GM21737 (cell line): ENCODE measurements at regions not wholly inside any gene's neighbourhood (a gene's known extent, or its start where the extent isn't known, plus 50 kb on each side); places are given as distances from the start of the nearest gene placed in this dataset.

ENCODE experiments used
- ATAC-seq: cut with Tn5 transposase; IDR thresholded peaks from one replicate; pipeline ENCODE4 v1.9.1; 2021; ENCODE audit warnings: mild to moderate bottlenecking, moderate library complexity; ENCODE audit not compliant: unreplicated experiment

GRCh38 chr15:69505956-69506556, 53.4 kb downstream of the RPLP1 start:
- ATAC-seq, result no peak

GRCh38 chr15:69508659-69509058, 56.0 kb downstream of the RPLP1 start:
- ATAC-seq, result no peak

- ATAC-seq, result no peak
Measured at GRCh38 chr15:69509131-69509530, 56.5 kb downstream of the RPLP1 start.

- no peak for ATAC-seq
Measured at GRCh38 chr15:69510556-69510955, 57.9 kb downstream of the RPLP1 start.

GRCh38 chr15:69511015-69511414, 58.4 kb downstream of the RPLP1 start:
- no peak for ATAC-seq

- no peak for ATAC-seq
Measured at GRCh38 chr15:69511716-69512340, 59.2 kb downstream of the RPLP1 start.

GRCh38 chr15:69513450-69513960, 60.9 kb downstream of the RPLP1 start:
- no peak for ATAC-seq

GRCh38 chr15:69513986-69514385, 61.4 kb downstream of the RPLP1 start:
- no peak for ATAC-seq

GRCh38 chr15:69515508-69515907, 62.9 kb downstream of the RPLP1 start:
- no peak for ATAC-seq

GRCh38 chr15:69515926-69516325, 63.3 kb downstream of the RPLP1 start:
- ATAC-seq, result no peak

GRCh38 chr15:69517052-69517451, 64.4 kb downstream of the RPLP1 start:
- ATAC-seq, result no peak

GRCh38 chr15:69518806-69519205, 66.2 kb downstream of the RPLP1 start:
- no peak for ATAC-seq

GRCh38 chr15:69520067-69520466, 67.4 kb downstream of the RPLP1 start:
- no peak for ATAC-seq

- no peak for ATAC-seq
Measured at GRCh38 chr15:69522361-69522760, 69.7 kb downstream of the RPLP1 start.

- ATAC-seq, result no peak
Measured at GRCh38 chr15:69523010-69524001, 70.7 kb downstream of the RPLP1 start.

GRCh38 chr15:69524296-69524695, 71.7 kb downstream of the RPLP1 start:
- ATAC-seq, result no peak

- ATAC-seq, result no peak
Measured at GRCh38 chr15:69524814-69525213, 72.2 kb downstream of the RPLP1 start.

- ATAC-seq, result no peak
Measured at GRCh38 chr15:69525543-69525942, 72.9 kb downstream of the RPLP1 start.

GRCh38 chr15:69526081-69527061, 73.8 kb downstream of the RPLP1 start:
- no peak for ATAC-seq

GRCh38 chr15:69529141-69529540, 76.5 kb downstream of the RPLP1 start:
- ATAC-seq, result no peak
